ENCODE measurements at regions not wholly inside any gene's neighbourhood (a gene's known extent, or its start where the extent isn't known, plus 50 kb on each side); places are given as distances from the start of the nearest gene placed in this dataset.

- TF ChIP-seq POLR2A (IDR thresholded peaks at IDR 0.05): no peak
- no peak for TF ChIP-seq CTCF (IDR thresholded peaks at IDR 0.05)
These were observed 156.7 kb downstream of the CTTN start for GRCh38 chr11:70555078-70555477.
